Tibial artery (tissue), 4 donors: ENCODE measurements at regions not wholly inside any gene's neighbourhood (a gene's known extent, or its start where the extent isn't known, plus 50 kb on each side); places are given as distances from the start of the nearest gene placed in this dataset.

Experiments used
- DNase-seq, 2 donors: peaks; one replicate each; pipeline ENCODE4 v3.0.0-alpha.2; 2019
- H3K27ac ChIP-seq, 2 donors: fragments of 200-600 bp; sonication (generic) in 1 of 2; 1 replicate in 1 of 2; 2 replicates in 1 of 2; pipeline ENCODE4 v1.5.1; 2018 to 2019; ENCODE audit warnings: mild to moderate bottlenecking in 1 of 2
- H3K27me3 ChIP-seq, 2 donors: fragments of 200-600 bp; sonication (generic) in 1 of 2; one replicate each; pipeline versions ENCODE4 v1.5.1 to v1.6.0; 2016 to 2019
- H3K36me3 ChIP-seq, 3 donors: fragments of 200-600 bp; sonication (generic) in 2 of 3; one replicate each; pipeline ENCODE4 v1.5.1; 2016 to 2019; ENCODE audit warnings: mild to moderate bottlenecking in 2 of 3
- H3K4me1 ChIP-seq, 4 donors: fragments of 200-600 bp; sonication (generic) in 2 of 4; 1 replicate in 3 of 4; 2 replicates in 1 of 4; pipeline ENCODE4 v1.5.1; 2016 to 2019
- H3K4me3 ChIP-seq, 2 donors: fragments of 200-600 bp; sonication (generic) in 1 of 2; 1 replicate in 1 of 2; 2 replicates in 1 of 2; pipeline ENCODE4 v1.5.1; 2018 to 2019; ENCODE audit warnings: mild to moderate bottlenecking in 2 of 2
- H3K9me3 ChIP-seq, 3 donors: fragments of 200-600 bp; sonication (generic) in 1 of 3; one replicate each; pipeline ENCODE4 v1.5.1; 2016 to 2019
- intact Hi-C: fragments of 100-400 bp; cut with DNase I; formaldehyde crosslinking; loops from one replicate; pipeline ENCODE4 v1.15.0; 2023; ENCODE audit warnings: low total_unique reads
- TF ChIP-seq, protein P1 (sequence below), 2 experiments: fragments of 200-600 bp in 1 of 2; fragments of 450-650 bp in 1 of 2; IDR thresholded peaks; one replicate each; pipeline ENCODE4 v1.5.1; 2017 to 2019; ENCODE audit warnings: antibody characterized with exemption in 2 of 2, mild to moderate bottlenecking in 1 of 2, moderate library complexity in 1 of 2

DNA sequence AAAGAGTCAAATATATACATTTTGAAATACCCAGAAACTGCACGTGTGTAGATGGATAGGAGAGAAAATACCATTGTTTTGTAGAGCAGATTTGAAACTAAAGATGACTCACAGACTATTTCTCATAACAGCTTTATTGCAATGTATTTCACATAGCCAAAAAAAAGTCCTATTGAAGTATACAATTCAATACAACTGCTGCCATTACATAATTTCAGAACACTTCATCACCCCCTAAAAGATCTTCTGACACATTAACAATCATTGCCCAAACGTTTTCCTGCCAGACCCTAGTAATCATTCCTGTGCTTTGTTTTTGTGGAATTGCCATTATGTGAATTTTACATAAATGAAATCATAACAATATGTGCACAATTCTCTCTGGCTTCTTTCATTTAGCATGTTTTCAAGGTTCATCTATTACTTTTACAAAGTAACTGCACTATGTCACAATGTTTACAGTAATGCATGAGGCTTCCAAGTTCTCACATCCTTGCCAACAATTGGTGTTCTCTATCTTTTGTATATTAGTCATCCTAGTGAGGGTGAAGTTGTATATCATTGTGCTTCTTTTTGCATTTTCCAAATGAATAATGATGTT lies 378.6 kb upstream of the CWC22 start:
- Histone ChIP-seq H3K4me3 (no peak overlapping the region), H3K4me1 (no peaks in the 10 kb centered on the region), H3K9me3 (no peaks in the 10 kb centered on the region), H3K36me3 (no peaks in the 10 kb centered on the region), H3K27me3 (no peaks in the 10 kb centered on the region), H3K27ac (no peak overlapping the region)
- intact Hi-C loops: no loop called here
- TF ChIP-seq, protein P1, sequence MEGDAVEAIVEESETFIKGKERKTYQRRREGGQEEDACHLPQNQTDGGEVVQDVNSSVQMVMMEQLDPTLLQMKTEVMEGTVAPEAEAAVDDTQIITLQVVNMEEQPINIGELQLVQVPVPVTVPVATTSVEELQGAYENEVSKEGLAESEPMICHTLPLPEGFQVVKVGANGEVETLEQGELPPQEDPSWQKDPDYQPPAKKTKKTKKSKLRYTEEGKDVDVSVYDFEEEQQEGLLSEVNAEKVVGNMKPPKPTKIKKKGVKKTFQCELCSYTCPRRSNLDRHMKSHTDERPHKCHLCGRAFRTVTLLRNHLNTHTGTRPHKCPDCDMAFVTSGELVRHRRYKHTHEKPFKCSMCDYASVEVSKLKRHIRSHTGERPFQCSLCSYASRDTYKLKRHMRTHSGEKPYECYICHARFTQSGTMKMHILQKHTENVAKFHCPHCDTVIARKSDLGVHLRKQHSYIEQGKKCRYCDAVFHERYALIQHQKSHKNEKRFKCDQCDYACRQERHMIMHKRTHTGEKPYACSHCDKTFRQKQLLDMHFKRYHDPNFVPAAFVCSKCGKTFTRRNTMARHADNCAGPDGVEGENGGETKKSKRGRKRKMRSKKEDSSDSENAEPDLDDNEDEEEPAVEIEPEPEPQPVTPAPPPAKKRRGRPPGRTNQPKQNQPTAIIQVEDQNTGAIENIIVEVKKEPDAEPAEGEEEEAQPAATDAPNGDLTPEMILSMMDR (IDR thresholded peaks at IDR 0.05): no peak
- no peak for DNase-seq

DNA sequence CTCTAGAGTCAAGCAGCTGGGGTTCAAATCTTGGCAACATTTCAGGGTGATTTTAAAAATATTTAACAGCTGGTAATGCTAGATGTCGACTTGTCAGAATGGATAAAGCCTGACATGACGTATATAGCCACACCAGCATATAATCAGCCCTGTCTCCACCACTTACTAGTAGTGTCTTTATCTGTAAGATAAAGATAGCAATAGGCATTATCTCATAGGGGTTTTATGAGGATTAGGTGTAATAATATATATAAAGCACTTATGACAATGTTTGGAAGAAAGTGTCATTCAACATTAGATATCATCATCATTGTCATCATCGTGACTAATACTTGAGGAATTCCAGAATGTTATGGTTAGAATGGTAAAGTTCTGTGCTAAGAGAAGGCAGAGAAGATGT lies 369.0 kb upstream of the CWC22 start:
- no peak overlapping the region for H3K4me3 ChIP-seq
- no peaks in the 10 kb centered on the region for H3K27me3 ChIP-seq
- no peaks in the 10 kb centered on the region for H3K4me1 ChIP-seq
- no peaks in the 10 kb centered on the region for H3K36me3 ChIP-seq
- TF ChIP-seq, protein P1 (IDR thresholded peaks at IDR 0.05): no peak
- intact Hi-C loops: no loop called here
- no peak for DNase-seq
- H3K9me3 ChIP-seq: no peaks in the 10 kb centered on the region
- no peak overlapping the region for H3K27ac ChIP-seq

DNA sequence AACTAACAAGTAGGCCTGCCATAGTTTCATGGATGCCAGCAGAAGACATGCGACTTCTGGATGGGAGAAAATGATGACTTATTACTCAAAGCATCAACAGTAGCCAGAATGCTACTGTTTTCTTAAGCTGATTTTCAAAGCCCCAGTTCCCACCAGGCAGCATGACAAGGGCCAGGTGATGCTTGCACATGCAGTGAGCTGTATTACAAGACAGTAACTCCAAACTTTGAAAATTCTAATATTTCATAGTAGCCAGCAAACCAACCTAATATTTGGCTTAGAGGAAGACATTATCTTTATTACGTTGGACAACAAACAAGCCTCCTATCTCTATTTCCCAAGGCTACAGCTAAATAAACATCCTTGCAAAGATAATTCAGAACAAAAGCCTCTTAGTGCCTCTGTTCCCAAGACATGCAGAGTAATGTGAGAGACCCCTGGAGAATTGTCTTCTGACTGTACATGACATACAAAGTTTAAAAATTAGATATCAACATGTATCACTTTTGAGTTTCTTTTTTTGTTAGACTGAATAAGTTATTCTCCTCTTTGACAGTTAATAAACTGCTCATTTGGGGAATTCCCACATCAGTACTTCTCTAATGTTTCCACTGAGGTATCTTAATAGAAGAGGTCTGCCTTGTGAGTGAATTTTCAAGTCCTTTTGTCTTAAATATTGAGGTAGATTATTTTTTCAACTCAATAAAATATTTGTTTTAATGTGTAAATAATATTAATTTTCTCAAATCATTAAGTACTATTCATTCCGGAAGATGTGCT lies 367.6 kb upstream of the CWC22 start:
- Histone ChIP-seq H3K27me3 (no peaks in the 10 kb centered on the region), H3K36me3 (no peaks in the 10 kb centered on the region), H3K4me3 (no peak overlapping the region), H3K27ac (no peak overlapping the region), H3K4me1 (no peaks in the 10 kb centered on the region), H3K9me3 (no peaks in the 10 kb centered on the region)
- TF ChIP-seq, protein P1 (IDR thresholded peaks at IDR 0.05): no peak
- no peak for DNase-seq
- intact Hi-C loops: no loop called here

DNA sequence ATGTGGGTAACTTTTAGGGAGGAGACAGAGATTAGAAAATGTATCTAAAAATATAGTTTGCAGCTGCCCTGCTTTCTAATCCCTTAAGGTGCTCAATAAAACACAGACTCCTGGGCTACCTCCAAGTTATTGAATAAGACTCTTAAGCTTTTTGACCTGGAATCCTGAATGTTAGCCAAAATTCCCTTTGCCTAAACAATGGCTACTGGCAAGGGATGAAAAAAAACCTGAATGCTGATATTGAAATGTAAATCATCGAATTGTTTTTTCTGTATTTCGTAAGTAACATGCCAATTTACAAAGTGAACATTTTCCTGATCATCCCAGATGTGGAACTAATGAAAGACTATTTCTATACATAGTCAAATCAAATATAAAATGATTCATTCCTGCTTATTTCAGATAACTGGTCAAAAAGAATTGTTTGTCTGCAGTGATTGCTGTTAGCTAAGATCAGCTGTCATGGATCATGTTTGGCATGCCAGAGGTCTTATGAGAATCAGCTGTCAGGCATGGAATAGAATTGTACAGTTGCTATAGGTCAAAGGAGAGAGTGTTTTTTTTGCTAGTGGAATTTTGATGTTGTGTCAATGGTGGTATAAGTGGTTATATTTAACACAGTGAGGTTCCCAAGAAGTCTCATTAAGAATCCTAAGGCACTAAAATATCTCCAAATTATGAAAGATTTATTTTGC lies 363.6 kb upstream of the CWC22 start:
- no peak for DNase-seq
- Histone ChIP-seq H3K36me3 (no peaks in the 10 kb centered on the region), H3K27ac (no peak overlapping the region), H3K27me3 (no peaks in the 10 kb centered on the region), H3K9me3 (no peaks in the 10 kb centered on the region), H3K4me3 (no peak overlapping the region), H3K4me1 (no peaks in the 10 kb centered on the region)
- intact Hi-C loops: no loop called here
- TF ChIP-seq, protein P1 (IDR thresholded peaks at IDR 0.05): no peak

DNA sequence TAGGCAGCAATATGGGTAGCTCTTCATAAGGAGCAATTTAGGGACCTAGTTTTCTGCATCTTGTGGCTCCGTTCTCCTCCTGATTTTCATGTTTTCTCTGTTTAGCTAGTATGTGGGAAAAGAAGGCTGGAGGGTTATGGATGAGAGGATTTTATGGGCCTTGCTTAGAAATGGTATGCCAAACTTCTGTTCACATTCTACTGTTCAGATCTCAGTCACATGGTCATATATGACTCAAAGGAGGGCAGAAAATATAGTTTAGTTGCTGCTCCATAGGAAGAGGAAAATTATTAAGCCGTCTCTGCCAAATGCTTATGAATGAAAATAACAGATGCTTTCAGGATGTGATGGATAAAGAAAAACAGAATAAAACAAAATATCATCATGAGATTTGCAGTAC lies 361.8 kb upstream of the CWC22 start:
- Histone ChIP-seq H3K4me1 (no peaks in the 10 kb centered on the region), H3K27me3 (no peaks in the 10 kb centered on the region), H3K4me3 (no peak overlapping the region), H3K27ac (no peak overlapping the region), H3K9me3 (no peaks in the 10 kb centered on the region), H3K36me3 (no peaks in the 10 kb centered on the region)
- intact Hi-C loops: no loop called here
- TF ChIP-seq, protein P1 (IDR thresholded peaks at IDR 0.05): no peak
- DNase-seq: no peak
